PFSK-1 (cell line): ENCODE measurements at regions not wholly inside any gene's neighbourhood (a gene's known extent, or its start where the extent isn't known, plus 50 kb on each side); places are given as distances from the start of the nearest gene placed in this dataset.

ENCODE experiments used
- POLR2AphosphoS5 ChIP-seq: IDR thresholded peaks from 2 replicates; pipeline ENCODE4 v1.6.1; 2012; ENCODE audit warnings: low read depth, mild to moderate bottlenecking, control low read depth, low read length, moderate library complexity
- SIN3A ChIP-seq: IDR thresholded peaks from 2 replicates; pipeline ENCODE4 v1.6.1; 2012; ENCODE audit warnings: mild to moderate bottlenecking, low read length, moderate library complexity, borderline replicate concordance; ENCODE audit not compliant: insufficient read depth
- TAF1 ChIP-seq: IDR thresholded peaks from 2 replicates; pipeline ENCODE4 v1.6.1; 2012; ENCODE audit warnings: low read length, control low read depth, borderline replicate concordance; ENCODE audit not compliant: insufficient read depth

DNA sequence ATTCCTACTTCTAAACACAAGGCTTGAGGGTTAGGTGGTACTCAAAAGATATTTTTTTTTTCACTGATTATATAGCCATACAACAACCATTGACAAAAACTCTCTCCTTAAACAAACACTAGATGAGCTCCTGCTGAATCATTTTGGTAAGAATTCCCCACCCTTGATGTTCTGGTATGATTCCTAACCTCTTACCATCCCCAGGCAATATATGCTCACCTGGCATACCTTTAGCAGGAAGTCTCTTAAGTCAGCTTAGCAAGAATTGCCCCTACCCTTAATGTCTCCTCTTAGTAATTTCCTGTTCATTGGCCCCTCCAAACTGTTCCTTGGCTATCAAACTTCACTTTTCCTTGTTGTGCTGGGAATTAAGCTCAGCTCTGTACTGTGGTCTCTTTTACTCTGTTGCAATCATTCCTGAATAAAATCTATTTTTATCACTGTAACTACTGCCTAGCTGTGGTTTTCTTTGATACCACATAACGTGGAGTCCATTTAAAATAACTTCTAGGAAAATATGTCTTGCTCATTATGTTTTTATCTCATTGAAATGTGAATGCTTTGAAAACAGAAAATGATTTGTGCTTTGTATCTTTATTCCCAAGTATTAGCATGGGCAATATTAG is 712.6 kb downstream of the SLC16A7 start:
- no peak for TF ChIP-seq POLR2AphosphoS5
- no peak for TF ChIP-seq TAF1
- no peak for TF ChIP-seq SIN3A
